Kidney (tissue), 13 donors: ENCODE measurements at regions not wholly inside any gene's neighbourhood (a gene's known extent, or its start where the extent isn't known, plus 50 kb on each side); places are given as distances from the start of the nearest gene placed in this dataset.

Experiments
- DNase-seq, 5 donors: peaks; one replicate each; pipeline ENCODE4 v3.0.0-alpha.2; 2013 to 2020
- FAIRE-seq: peaks from 2 replicates; lab custom pipeline; 2012; peaks lifted over from hg19 to GRCh38; lab: Jason Lieb, UNC
- H3K27ac ChIP-seq, 2 donors: one replicate each; pipeline ENCODE4 v1.7.0; 2013; ENCODE audit warnings: low read depth in 2 of 2, low read length in 2 of 2, inconsistent platforms in 1 of 2
- H3K27me3 ChIP-seq: one replicate; pipeline ENCODE4 v1.7.1; 2013; ENCODE audit warnings: low read length, inconsistent platforms; ENCODE audit not compliant: control insufficient read depth, insufficient read depth
- H3K36me3 ChIP-seq, 3 donors: one replicate each; pipeline versions ENCODE4 v1.7.0 to v1.7.1; 2013; ENCODE audit warnings: low read length in 3 of 3, control low read depth in 1 of 3, inconsistent platforms in 1 of 3; ENCODE audit not compliant: insufficient read depth in 3 of 3, control insufficient read depth in 2 of 3
- H3K4me1 ChIP-seq, 3 donors: one replicate each; pipeline versions ENCODE4 v1.7.0 to v1.7.1; 2013; ENCODE audit warnings: low read length in 3 of 3, inconsistent platforms in 1 of 3, low read depth in 1 of 3; ENCODE audit not compliant: control insufficient read depth in 2 of 3, insufficient read depth in 2 of 3
- H3K4me3 ChIP-seq, 3 donors: one replicate each; pipeline versions ENCODE4 v1.7.0 to v1.8.1; 2013; ENCODE audit warnings: low read length in 3 of 3, control low read depth in 1 of 3, inconsistent platforms in 1 of 3
- H3K9ac ChIP-seq, 3 donors: one replicate each; pipeline versions ENCODE4 v1.7.0 to v1.7.1; 2013; ENCODE audit warnings: low read length in 3 of 3, control low read depth in 1 of 3, inconsistent platforms in 1 of 3
- H3K9me3 ChIP-seq, 3 donors: one replicate each; pipeline versions ENCODE4 v1.7.0 to v1.7.1; 2013; ENCODE audit warnings: low read length in 3 of 3, control low read depth in 1 of 3, inconsistent platforms in 1 of 3; ENCODE audit not compliant: control insufficient read depth in 2 of 3, insufficient read depth in 1 of 3
- CTCF ChIP-seq: IDR thresholded peaks from 3 replicates; pipeline ENCODE4 v1.5.1; 2012; ENCODE audit warnings: mild to moderate bottlenecking, moderate library complexity, borderline replicate concordance; ENCODE audit not compliant: insufficient read depth; ENCODE audit errors: extremely low read depth
- intact Hi-C: fragments of 100-400 bp; cut with DNase I; formaldehyde crosslinking; loops from one replicate; pipeline ENCODE4 v1.11.1; 2022
- donor health status: control.
- donor health status: control.
- donor health status: control.
- donor health status: control.
- donor health status: control.
- donor health status: DM: yes; HTN: yes; CAD: no.
- donor health status: Normal renal cell carcinoma (clear cell type).

GRCh38 chr3:14277557-14277956 lies 98.9 kb downstream of the LSM3 start:
- H3K27ac ChIP-seq, result no peak overlapping the region
- no peak overlapping the region for H3K9ac ChIP-seq
- FAIRE-seq (no peak), DNase-seq (no peak)
- H3K4me3 ChIP-seq, result no peak overlapping the region
- no peak for TF ChIP-seq CTCF
- H3K27me3 ChIP-seq, result no peaks in the 10 kb centered on the region
- H3K36me3 ChIP-seq, result no peaks in the 10 kb centered on the region
- no peaks in the 10 kb centered on the region for H3K9me3 ChIP-seq
- no peaks in the 10 kb centered on the region for H3K4me1 ChIP-seq
- intact Hi-C loops, result no loop called here

GRCh38 chr3:14278265-14278798 lies 99.7 kb downstream of the LSM3 start:
- Histone ChIP-seq H3K27ac (no peak overlapping the region), H3K4me3 (no peak overlapping the region), H3K36me3 (no peaks in the 10 kb centered on the region), H3K9ac (no peak overlapping the region), H3K27me3 (no peaks in the 10 kb centered on the region), H3K4me1 (no peaks in the 10 kb centered on the region), H3K9me3 (no peaks in the 10 kb centered on the region)
- DNase-seq, result no peak
- no peak for FAIRE-seq
- no peak for TF ChIP-seq CTCF
- intact Hi-C loops, result no loop called here

GRCh38 chr3:14278799-14279625 lies 100.4 kb downstream of the LSM3 start:
- Histone ChIP-seq H3K4me3 (no peak overlapping the region), H3K27ac (no peak overlapping the region), H3K4me1 (no peaks in the 10 kb centered on the region), H3K27me3 (no peaks in the 10 kb centered on the region), H3K9me3 (no peaks in the 10 kb centered on the region), H3K9ac (no peak overlapping the region), H3K36me3 (no peaks in the 10 kb centered on the region)
- FAIRE-seq (no peak), DNase-seq (no peak)
- intact Hi-C loops, result no loop called here
- TF ChIP-seq CTCF, result no peak
